Activated naive CD4-positive, alpha-beta T cell treated with anti-CD3 and anti-CD28 coated beads for 36 hours (primary cell): ENCODE measurements at regions not wholly inside any gene's neighbourhood (a gene's known extent, or its start where the extent isn't known, plus 50 kb on each side); places are given as distances from the start of the nearest gene placed in this dataset.
"Not testable (repeated sequence)": the region's sequence is repeated elsewhere in the genome, so short reads cannot be mapped to it uniquely, and the experiment has no call there.

ENCODE experiments used
- CTCF ChIA-PET: fragments of 350-600 bp; sonication (Branson Sonifier 250); formaldehyde crosslinking; loops from one replicate; lab custom pipeline; 2021; ENCODE audit warnings: antibody characterized with exemption; lab: Charles Lee
- DNase-seq: peaks from one replicate; pipeline ENCODE4 v3.0.0-alpha.2; 2020
- H3K27ac Mint-ChIP-seq: one replicate; pipeline ENCODE4 v1.8.0; 2021; ENCODE audit warnings: mild to moderate bottlenecking, mixed read lengths
- H3K27me3 Mint-ChIP-seq: one replicate; pipeline ENCODE4 v1.8.0; 2021; ENCODE audit warnings: low read depth, mixed read lengths
- H3K36me3 Mint-ChIP-seq: one replicate; pipeline ENCODE4 v1.8.0; 2021; ENCODE audit warnings: low read depth, mixed read lengths
- H3K4me1 Mint-ChIP-seq: one replicate; pipeline ENCODE4 v1.8.0; 2021; ENCODE audit warnings: low read depth, mixed read lengths
- H3K4me3 Mint-ChIP-seq: one replicate; pipeline ENCODE4 v1.8.0; 2021; ENCODE audit warnings: mild to moderate bottlenecking, moderate library complexity, mixed read lengths
- H3K9me3 Mint-ChIP-seq: one replicate; pipeline ENCODE4 v1.8.0; 2021; ENCODE audit warnings: mixed read lengths
- intact Hi-C: fragments of 100-400 bp; cut with micrococcal nuclease; formaldehyde crosslinking; loops from one replicate; pipeline ENCODE4 v1.15.1; 2023

DNA sequence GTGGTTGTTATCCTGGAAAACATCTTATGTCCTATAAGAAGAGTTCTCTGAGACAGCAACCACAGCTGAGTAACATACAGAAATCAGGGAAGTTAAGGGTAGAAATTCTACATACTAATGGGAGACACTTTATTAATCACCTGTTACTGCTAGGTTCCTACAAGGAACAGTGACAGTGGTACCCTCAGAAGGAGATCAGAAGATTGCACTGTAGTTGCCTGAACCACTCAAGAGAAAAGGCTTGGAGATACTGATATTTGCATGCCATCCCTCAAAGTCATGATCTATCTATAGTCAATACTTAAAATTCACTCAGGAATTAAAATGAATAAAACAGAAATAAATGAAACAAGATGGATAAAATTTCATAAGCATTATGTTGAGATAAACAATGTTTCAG lies 136.0 kb downstream of the LMLN start:
- peaks cover 17% of the 10 kb centered on the region for H3K9me3 Mint-ChIP-seq
- H3K4me3 Mint-ChIP-seq, result no peak overlapping the region
- DNase-seq, result no peak
- peaks cover 11% of the 10 kb centered on the region for H3K4me1 Mint-ChIP-seq
- intact Hi-C loops, result no loop called here
- no peak overlapping the region for H3K27ac Mint-ChIP-seq
- peaks cover 4% of the 10 kb centered on the region for H3K27me3 Mint-ChIP-seq
- CTCF ChIA-PET, result no interaction called here
- H3K36me3 Mint-ChIP-seq, result peaks cover 2% of the 10 kb centered on the region

DNA sequence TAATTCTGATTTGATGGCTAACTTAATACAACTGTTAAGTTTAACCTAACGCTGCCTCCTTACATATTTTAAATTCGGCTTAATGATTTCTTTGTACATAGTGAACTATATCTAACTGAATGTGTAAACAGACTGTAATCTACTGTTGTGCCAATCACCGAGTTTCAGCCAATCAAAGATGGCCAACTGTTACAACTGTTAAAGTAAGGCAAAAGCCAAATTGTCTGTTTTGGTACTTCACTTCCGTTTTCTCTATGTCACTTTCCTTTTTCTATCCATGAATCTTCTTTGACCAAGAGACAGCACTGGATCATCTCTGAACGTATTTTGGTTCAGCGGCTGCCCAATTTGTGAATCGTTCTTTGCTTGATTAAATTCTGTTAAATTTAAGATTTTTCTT lies 137.0 kb downstream of the LMLN start:
- peaks cover 11% of the 10 kb centered on the region for H3K4me1 Mint-ChIP-seq
- peaks cover 2% of the 10 kb centered on the region for H3K36me3 Mint-ChIP-seq
- intact Hi-C loops, result no loop called here
- peaks cover 17% of the 10 kb centered on the region for H3K9me3 Mint-ChIP-seq
- no peak overlapping the region for H3K4me3 Mint-ChIP-seq
- no peak for DNase-seq
- CTCF ChIA-PET, result no interaction called here
- H3K27me3 Mint-ChIP-seq, result peaks cover 4% of the 10 kb centered on the region
- H3K27ac Mint-ChIP-seq, result no peak overlapping the region

GRCh38 chr3:198098661-198099081 lies 138.7 kb downstream of the LMLN start:
- Mint-ChIP-seq H3K27ac (peak overlapping the region; percentile 1), H3K4me1 (peaks cover 14% of the 10 kb centered on the region), H3K4me3 (peak overlapping the region; percentile 49), H3K9me3 (peaks cover 19% of the 10 kb centered on the region)
- H3K27me3 Mint-ChIP-seq, intact Hi-C loops, H3K36me3 Mint-ChIP-seq, CTCF ChIA-PET: not testable (repeated sequence)
- peak; percentile 59 for DNase-seq

GRCh38 chr3:198103070-198103469 lies 143.1 kb downstream of the LMLN start:
- H3K36me3 Mint-ChIP-seq, CTCF ChIA-PET, intact Hi-C loops, H3K4me3 Mint-ChIP-seq, H3K27me3 Mint-ChIP-seq, DNase-seq, H3K27ac Mint-ChIP-seq: not testable (repeated sequence)
- H3K9me3 Mint-ChIP-seq, result peaks cover 26% of the 10 kb centered on the region
- peaks cover 25% of the 10 kb centered on the region for H3K4me1 Mint-ChIP-seq

GRCh38 chr3:198106265-198106664 lies 146.2 kb downstream of the LMLN start:
- Mint-ChIP-seq H3K27me3 (peaks cover 11% of the 10 kb centered on the region), H3K36me3 (peaks cover 5% of the 10 kb centered on the region), H3K4me1 (peaks cover 20% of the 10 kb centered on the region), H3K9me3 (peaks cover 21% of the 10 kb centered on the region), H3K27ac (peak overlapping the region; percentile 37), H3K4me3 (peak overlapping the region; percentile 28)
- CTCF ChIA-PET, result no interaction called here
- intact Hi-C loops, result no loop called here
- no peak for DNase-seq

DNA sequence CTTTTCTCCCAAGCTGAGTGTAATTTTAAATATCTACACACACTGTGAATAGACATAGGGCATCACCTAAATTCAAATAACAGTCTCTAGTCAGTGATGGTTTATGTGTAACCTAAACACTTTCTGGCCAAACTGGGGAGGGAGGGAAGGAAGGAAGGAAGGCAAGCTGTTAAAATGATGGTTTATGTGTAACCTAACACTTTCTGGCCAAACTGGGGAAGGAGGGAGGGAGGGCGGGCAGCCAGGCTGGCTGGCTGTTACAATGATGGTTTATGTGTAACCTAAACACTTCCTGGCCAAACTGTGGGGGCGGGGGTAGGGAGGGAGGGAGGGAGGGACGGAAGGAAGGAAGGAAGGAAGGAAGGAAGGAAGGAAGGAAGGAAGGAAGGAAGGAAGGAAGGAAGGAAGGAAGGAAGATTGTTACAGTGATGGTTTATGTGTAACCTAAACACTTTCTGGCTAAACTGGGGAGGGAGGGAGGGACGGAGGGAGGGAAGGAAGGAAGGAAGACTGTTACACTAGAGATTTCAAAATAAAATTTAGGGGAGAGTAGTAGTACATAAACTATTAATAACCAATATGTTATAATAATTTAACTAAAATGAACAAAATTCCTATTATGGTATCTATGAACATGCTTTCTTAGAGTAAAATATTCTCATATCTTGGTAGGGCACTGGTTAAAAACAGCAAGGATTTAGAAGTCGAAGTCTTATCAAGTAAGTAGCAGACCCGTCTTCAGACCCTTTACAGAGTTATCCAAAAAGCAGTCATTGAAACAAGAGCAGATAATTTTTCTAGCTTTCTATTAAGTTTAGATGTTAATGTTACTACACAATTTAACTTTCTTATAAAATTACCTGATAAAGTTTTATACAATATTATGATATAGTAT lies 148.1 kb downstream of the LMLN start:
- Mint-ChIP-seq H3K36me3 (peaks cover 5% of the 10 kb centered on the region), H3K4me1 (peaks cover 23% of the 10 kb centered on the region), H3K27me3 (peaks cover 19% of the 10 kb centered on the region), H3K27ac (peak overlapping the region; percentile 11), H3K9me3 (peaks cover 19% of the 10 kb centered on the region), H3K4me3 (no peak overlapping the region)
- DNase-seq, result no peak
- intact Hi-C loops, result no loop called here
- CTCF ChIA-PET, result no interaction called here

DNA sequence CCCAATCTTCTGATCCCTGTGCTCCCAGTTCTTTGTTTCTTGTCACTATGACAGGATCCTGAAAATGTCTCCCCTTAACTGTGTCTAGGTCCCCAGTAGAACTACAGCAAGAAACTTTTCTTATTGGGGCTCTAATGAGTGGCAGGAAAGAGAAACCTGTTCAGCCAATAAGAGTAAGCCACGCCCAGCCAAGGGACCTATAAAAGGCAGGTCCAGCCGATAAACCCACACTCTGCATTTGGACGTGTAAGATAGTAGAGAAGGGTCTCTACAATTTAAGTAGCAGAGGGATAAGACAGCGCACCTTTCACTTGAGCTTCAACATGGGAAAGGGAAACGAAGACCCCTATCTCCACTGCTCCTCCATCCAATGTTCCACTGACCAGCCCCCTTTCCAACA lies 149.9 kb downstream of the LMLN start:
- Mint-ChIP-seq H3K27ac (no peak overlapping the region), H3K27me3 (peaks cover 34% of the 10 kb centered on the region), H3K36me3 (peaks cover 8% of the 10 kb centered on the region), H3K9me3 (peaks cover 19% of the 10 kb centered on the region), H3K4me3 (no peak overlapping the region), H3K4me1 (peaks cover 29% of the 10 kb centered on the region)
- CTCF ChIA-PET, result no interaction called here
- DNase-seq, result no peak
- intact Hi-C loops, result loop anchor here (5.0 kb wide), 1 partner anchor 38 kb away; no protein-coding TSS in a partner anchor

GRCh38 chr3:198112031-198112430 lies 152.0 kb downstream of the LMLN start:
- peaks cover 42% of the 10 kb centered on the region for H3K27me3 Mint-ChIP-seq
- CTCF ChIA-PET, result interaction anchor here (0.9 to 1.3 kb wide), 2 partner anchors 32 to 89 kb away, joined by 4 to 7 read pairs; no protein-coding TSS in a partner anchor

GRCh38 chr3:198113206-198114053 lies 153.4 kb downstream of the LMLN start:
- DNase-seq, result no peak
- intact Hi-C loops, result loop anchor here (5.0 kb wide), 1 partner anchor 41 kb away; no protein-coding TSS in a partner anchor

More at GRCh38 chr3:198112031-198112430, 152.0 kb downstream of the LMLN start:
- H3K36me3 Mint-ChIP-seq, result peaks cover 3% of the 10 kb centered on the region
- intact Hi-C loops, result loop anchor here (5.0 kb wide), 1 partner anchor 40 kb away; no protein-coding TSS in a partner anchor
- peaks cover 19% of the 10 kb centered on the region for H3K4me1 Mint-ChIP-seq
- no peak overlapping the region for H3K4me3 Mint-ChIP-seq
- peaks cover 10% of the 10 kb centered on the region for H3K9me3 Mint-ChIP-seq
- no peak for DNase-seq
- H3K27ac Mint-ChIP-seq, result no peak overlapping the region

GRCh38 chr3:198114516-198114915 lies 154.5 kb downstream of the LMLN start:
- H3K9me3 Mint-ChIP-seq, H3K27ac Mint-ChIP-seq, DNase-seq, H3K36me3 Mint-ChIP-seq, CTCF ChIA-PET: not testable (repeated sequence)
- H3K27me3 Mint-ChIP-seq, result peaks cover 42% of the 10 kb centered on the region
- intact Hi-C loops, result loop anchor here (5.0 kb wide), 1 partner anchor 42 kb away; no protein-coding TSS in a partner anchor
- peaks cover 13% of the 10 kb centered on the region for H3K4me1 Mint-ChIP-seq
- H3K4me3 Mint-ChIP-seq, result peak overlapping the region; percentile 25

More at GRCh38 chr3:198113206-198114053, 153.4 kb downstream of the LMLN start:
- peak overlapping the region; percentile 61 for H3K4me3 Mint-ChIP-seq
- peaks cover 42% of the 10 kb centered on the region for H3K27me3 Mint-ChIP-seq
- H3K27ac Mint-ChIP-seq, result no peak overlapping the region
- peaks cover 3% of the 10 kb centered on the region for H3K36me3 Mint-ChIP-seq
- CTCF ChIA-PET, result no interaction called here
- peaks cover 13% of the 10 kb centered on the region for H3K4me1 Mint-ChIP-seq
- H3K9me3 Mint-ChIP-seq, result peaks cover 4% of the 10 kb centered on the region

- CTCF ChIA-PET, H3K27me3 Mint-ChIP-seq, H3K4me1 Mint-ChIP-seq, H3K27ac Mint-ChIP-seq, H3K4me3 Mint-ChIP-seq, DNase-seq, H3K36me3 Mint-ChIP-seq, intact Hi-C loops, H3K9me3 Mint-ChIP-seq: not testable (repeated sequence)
These were observed 162.2 kb downstream of the LMLN start for GRCh38 chr3:198122184-198122583.
